Endothelial cell of umbilical vein (primary cell): ENCODE measurements at regions not wholly inside any gene's neighbourhood (a gene's known extent, or its start where the extent isn't known, plus 50 kb on each side); places are given as distances from the start of the nearest gene placed in this dataset.

Source experiments
- BruUV-seq: library from RNA; stranded (reverse); fragments of 400-500 nt; replicated peaks from 2 replicates; lab custom pipeline; 2021; lab: Mats Ljungman, UMichigan
- CTCF ChIA-PET: fragments of 300-600, 350-600 bp; sonication (Branson Sonifier 250); formaldehyde crosslinking; loops from one replicate; lab custom pipeline; 2021; ENCODE audit warnings: antibody characterized with exemption, inconsistent platforms; lab: Charles Lee
- POLR2A ChIA-PET: fragments of 300-600, 350-600 bp; sonication (Branson Sonifier 250); formaldehyde crosslinking; loops from one replicate; lab custom pipeline; 2021; ENCODE audit warnings: antibody characterized with exemption, inconsistent platforms; lab: Charles Lee
- DNase-seq: peaks from one replicate; pipeline ENCODE4 v3.0.0-alpha.2; 2011; ENCODE audit warnings: low read depth, low spot score
- FAIRE-seq: peaks from 2 replicates; lab custom pipeline; 2011; peaks lifted over from hg19 to GRCh38; lab: Jason Lieb, UNC
- H2AFZ ChIP-seq: 2 replicates; pipeline ENCODE4 v1.6.0; 2012; ENCODE audit warnings: low read depth, low read length, control low read depth, inconsistent platforms
- H3K27ac ChIP-seq: 2 replicates; pipeline ENCODE4 v1.5.1; 2011; ENCODE audit warnings: low read depth, mild to moderate bottlenecking, control low read depth, low read length, moderate library complexity; ENCODE audit not compliant: insufficient read depth
- H3K27me3 ChIP-seq, 2 experiments: 2 replicates each; pipeline versions ENCODE4 v1.6.0 to v1.6.1; 2011; ENCODE audit warnings: low read length in 2 of 2, mixed read lengths in 1 of 2; ENCODE audit not compliant: control insufficient read depth in 2 of 2, insufficient read depth in 2 of 2
- H3K36me3 ChIP-seq, 2 experiments: 2 replicates in 1 of 2; 3 replicates in 1 of 2; pipeline ENCODE4 v1.5.1; 2011; ENCODE audit warnings: low read length in 2 of 2, mild to moderate bottlenecking in 1 of 2, moderate library complexity in 1 of 2; ENCODE audit not compliant: control insufficient read depth in 2 of 2, insufficient read depth in 2 of 2; ENCODE audit errors: extremely low read depth in 1 of 2
- H3K4me1 ChIP-seq: 3 replicates; pipeline ENCODE4 v1.5.1; 2011; ENCODE audit warnings: mild to moderate bottlenecking, low read length; ENCODE audit not compliant: control insufficient read depth, insufficient read depth; ENCODE audit errors: extremely low read depth
- H3K4me2 ChIP-seq: 2 replicates; pipeline ENCODE4 v1.6.1; 2011; ENCODE audit warnings: low read length, control low read depth, mixed read lengths; ENCODE audit not compliant: insufficient read depth
- H3K4me3 ChIP-seq, 3 experiments: fragments of 200-600 bp in 1 of 3; sonication (generic), shearing (Covaris generic) in 1 of 3; replicated peaks in 1 of 3; 2 replicates each; pipeline ENCODE4 v1.5.1; 2011 to 2016; ENCODE audit warnings: control low read depth in 3 of 3, low read length in 3 of 3, mild to moderate bottlenecking in 2 of 3, inconsistent platforms in 1 of 3, low read depth in 1 of 3, moderate library complexity in 1 of 3; ENCODE audit not compliant: insufficient read depth in 1 of 3
- H3K79me2 ChIP-seq: 2 replicates; pipeline ENCODE4 v1.6.0; 2012; ENCODE audit warnings: low read length, inconsistent platforms; ENCODE audit not compliant: control insufficient read depth, insufficient read depth
- H3K9ac ChIP-seq: replicated peaks from 2 replicates; pipeline ENCODE3; 2011; ENCODE audit warnings: low read length, control low read depth; ENCODE audit not compliant: insufficient read depth; ENCODE audit errors: extremely low read depth
- H3K9me1 ChIP-seq: replicated peaks from 3 replicates; pipeline ENCODE4 v1.6.0; 2011; ENCODE audit warnings: mild to moderate bottlenecking, low read length; ENCODE audit not compliant: control insufficient read depth, insufficient read depth; ENCODE audit errors: extremely low read depth
- H3K9me3 ChIP-seq: replicated peaks from 2 replicates; pipeline ENCODE4 v1.5.1; 2012; ENCODE audit warnings: low read length, inconsistent platforms; ENCODE audit not compliant: control insufficient read depth, insufficient read depth
- H4K20me1 ChIP-seq: replicated peaks from 2 replicates; pipeline ENCODE3; 2011; ENCODE audit warnings: mild to moderate bottlenecking, low read length; ENCODE audit not compliant: control insufficient read depth, insufficient read depth; ENCODE audit errors: extremely low read depth
- EZH2 ChIP-seq: IDR thresholded peaks from 2 replicates; pipeline ENCODE4 v1.6.1; 2012; ENCODE audit warnings: borderline replicate concordance, low read depth, mild to moderate bottlenecking, moderate library complexity, low read length, inconsistent platforms; ENCODE audit not compliant: severe bottlenecking
- FOS ChIP-seq: IDR thresholded peaks from 2 replicates; pipeline ENCODE4 v1.6.1; 2011; ENCODE audit warnings: mild to moderate bottlenecking, low read length, moderate library complexity, borderline replicate concordance; ENCODE audit not compliant: insufficient read depth
- GATA2 ChIP-seq: IDR thresholded peaks from 2 replicates; pipeline ENCODE4 v1.7.0; 2011; ENCODE audit warnings: low read depth, mild to moderate bottlenecking, moderate library complexity, mixed read lengths, low read length; ENCODE audit not compliant: insufficient read length, insufficient read depth
- JUN ChIP-seq: IDR thresholded peaks from 2 replicates; pipeline ENCODE4 v1.6.1; 2011; ENCODE audit warnings: borderline replicate concordance, low read depth; ENCODE audit not compliant: insufficient read length, insufficient read depth
- MAX ChIP-seq: IDR thresholded peaks from 2 replicates; pipeline ENCODE4 v1.6.1; 2011; ENCODE audit not compliant: insufficient read depth, insufficient read length
- MYC ChIP-seq: IDR thresholded peaks from one replicate; pipeline ENCODE4 v1.6.1; 2011; ENCODE audit warnings: mild to moderate bottlenecking, low read depth, low read length
- POLR2A ChIP-seq: IDR thresholded peaks from 2 replicates; pipeline ENCODE4 v1.6.1; 2012; ENCODE audit warnings: low read depth, mild to moderate bottlenecking, control low read depth, low read length
- POLR2AphosphoS5 ChIP-seq: IDR thresholded peaks from 2 replicates; pipeline ENCODE4 v1.6.1; 2012; ENCODE audit warnings: low read depth, mild to moderate bottlenecking, control low read depth, low read length, moderate library complexity; ENCODE audit not compliant: insufficient read depth
- dilution Hi-C: fragments of 300-500 bp; cut with MboI; formaldehyde crosslinking; loops from one replicate; pipeline ENCODE4 v1.15.0; 2019; ENCODE audit warnings: low sequenced_read_pairs; ENCODE audit not compliant: extremely low pct_ligation_motif_present
- intact Hi-C: fragments of 100-400 bp; cut with micrococcal nuclease; formaldehyde crosslinking; loops from one replicate; pipeline ENCODE4 v1.10.0; 2022
- TF ChIP-seq, protein P1 (sequence below), 2 donors: IDR thresholded peaks; 1 replicate in 1 of 2; 2 replicates in 1 of 2; pipeline ENCODE4 v1.5.1; 2011; ENCODE audit warnings: low read length in 2 of 2, mild to moderate bottlenecking in 2 of 2, moderate library complexity in 2 of 2, control low read depth in 1 of 2, inconsistent platforms in 1 of 2, low read depth in 1 of 2; ENCODE audit not compliant: insufficient read depth in 1 of 2; ENCODE audit errors: extremely low read depth in 1 of 2

- H3K27ac ChIP-seq = no peak overlapping the region
- H3K4me2 ChIP-seq = no peak overlapping the region
- no peak for FAIRE-seq
- no peak overlapping the region for H3K9ac ChIP-seq
- ChIA-PET CTCF (no interaction called here), POLR2A (no interaction called here)
- DNase-seq = no peak
- no peak for TF ChIP-seq MAX
- TF ChIP-seq POLR2AphosphoS5 = no peak
- TF ChIP-seq, protein P1, sequence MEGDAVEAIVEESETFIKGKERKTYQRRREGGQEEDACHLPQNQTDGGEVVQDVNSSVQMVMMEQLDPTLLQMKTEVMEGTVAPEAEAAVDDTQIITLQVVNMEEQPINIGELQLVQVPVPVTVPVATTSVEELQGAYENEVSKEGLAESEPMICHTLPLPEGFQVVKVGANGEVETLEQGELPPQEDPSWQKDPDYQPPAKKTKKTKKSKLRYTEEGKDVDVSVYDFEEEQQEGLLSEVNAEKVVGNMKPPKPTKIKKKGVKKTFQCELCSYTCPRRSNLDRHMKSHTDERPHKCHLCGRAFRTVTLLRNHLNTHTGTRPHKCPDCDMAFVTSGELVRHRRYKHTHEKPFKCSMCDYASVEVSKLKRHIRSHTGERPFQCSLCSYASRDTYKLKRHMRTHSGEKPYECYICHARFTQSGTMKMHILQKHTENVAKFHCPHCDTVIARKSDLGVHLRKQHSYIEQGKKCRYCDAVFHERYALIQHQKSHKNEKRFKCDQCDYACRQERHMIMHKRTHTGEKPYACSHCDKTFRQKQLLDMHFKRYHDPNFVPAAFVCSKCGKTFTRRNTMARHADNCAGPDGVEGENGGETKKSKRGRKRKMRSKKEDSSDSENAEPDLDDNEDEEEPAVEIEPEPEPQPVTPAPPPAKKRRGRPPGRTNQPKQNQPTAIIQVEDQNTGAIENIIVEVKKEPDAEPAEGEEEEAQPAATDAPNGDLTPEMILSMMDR (IDR thresholded peaks at IDR 0.05; ENCODE audit: extremely low read depth in 1 of 2, insufficient read depth in 1 of 2, low read depth in 1 of 2, low read length in 2 of 2) = no peak
- TF ChIP-seq FOS = no peak
- no peak for TF ChIP-seq GATA2
- TF ChIP-seq EZH2 = no peak
- TF ChIP-seq JUN = no peak
- TF ChIP-seq POLR2A = no peak
- no peak for TF ChIP-seq MYC
- intact Hi-C loops (no loop called here), dilution Hi-C loops (no loop called here)
- BruUV-seq = no TSS peak
- no peaks in the 10 kb centered on the region for H3K9me3 ChIP-seq
- H3K9me1 ChIP-seq = no peaks in the 10 kb centered on the region
- no peaks in the 10 kb centered on the region for H3K79me2 ChIP-seq
- H4K20me1 ChIP-seq = no peaks in the 10 kb centered on the region
- no peak overlapping the region for H2AFZ ChIP-seq
- no peaks in the 10 kb centered on the region for H3K4me1 ChIP-seq
- no peaks in the 10 kb centered on the region for H3K36me3 ChIP-seq
- no peaks in the 10 kb centered on the region for H3K27me3 ChIP-seq
- H3K4me3 ChIP-seq = no peak overlapping the region
Measured at GRCh38 chr7:9036080-9036479, 602.7 kb downstream of the NXPH1 start.
